Cerebellar cortex (tissue), 1 donor: ENCODE measurements at regions not wholly inside any gene's neighbourhood (a gene's known extent, or its start where the extent isn't known, plus 50 kb on each side); places are given as distances from the start of the nearest gene placed in this dataset.
"Not testable (repeated sequence)": the region's sequence is repeated elsewhere in the genome, so short reads cannot be mapped to it uniquely, and the experiment has no call there.

Experiments
- DNase-seq: peaks from one replicate; pipeline ENCODE4 v3.0.0-alpha.2; 2015; ENCODE audit warnings: low spot score

DNA sequence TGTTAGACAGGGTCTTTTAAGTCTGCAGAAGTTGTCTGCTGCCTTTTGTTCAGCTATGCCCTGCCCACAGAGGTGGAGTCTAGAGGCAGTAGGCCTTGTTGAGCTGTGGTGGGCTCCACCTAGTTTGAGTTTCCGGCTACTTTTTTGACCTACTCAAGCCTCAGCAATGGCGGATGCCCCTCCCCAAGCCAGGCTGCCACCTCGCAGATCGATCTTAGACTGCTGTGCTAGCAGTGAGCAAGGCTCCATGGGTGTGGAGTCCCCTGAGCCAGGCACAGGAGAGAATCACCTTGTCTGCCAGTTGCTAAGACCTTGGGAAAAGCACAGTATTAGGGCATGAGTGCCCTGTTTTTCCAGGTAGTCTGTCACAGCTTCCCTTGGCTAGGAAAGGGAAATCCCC lies 664.6 kb upstream of the DPPA4 start:
- not testable (repeated sequence) for DNase-seq

DNA sequence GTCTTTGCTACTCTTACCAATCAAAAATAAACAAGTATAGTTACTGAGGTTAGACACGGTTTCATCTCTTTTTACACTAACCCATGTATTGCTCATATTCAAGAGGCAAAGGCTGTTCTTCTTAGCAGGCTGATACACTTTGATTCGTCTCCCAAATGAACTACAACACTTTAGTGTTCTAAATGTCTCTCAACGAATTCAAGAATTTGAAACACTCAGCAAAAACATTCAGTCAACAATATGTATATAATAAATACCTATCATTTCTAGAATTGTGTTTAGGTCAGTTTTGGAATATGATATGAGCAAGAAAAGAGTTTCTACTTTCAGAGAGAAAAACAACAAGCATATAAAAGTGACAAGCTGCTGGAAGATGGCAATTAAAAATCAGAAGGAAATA lies 669.6 kb upstream of the DPPA4 start:
- DNase-seq = no peak

DNA sequence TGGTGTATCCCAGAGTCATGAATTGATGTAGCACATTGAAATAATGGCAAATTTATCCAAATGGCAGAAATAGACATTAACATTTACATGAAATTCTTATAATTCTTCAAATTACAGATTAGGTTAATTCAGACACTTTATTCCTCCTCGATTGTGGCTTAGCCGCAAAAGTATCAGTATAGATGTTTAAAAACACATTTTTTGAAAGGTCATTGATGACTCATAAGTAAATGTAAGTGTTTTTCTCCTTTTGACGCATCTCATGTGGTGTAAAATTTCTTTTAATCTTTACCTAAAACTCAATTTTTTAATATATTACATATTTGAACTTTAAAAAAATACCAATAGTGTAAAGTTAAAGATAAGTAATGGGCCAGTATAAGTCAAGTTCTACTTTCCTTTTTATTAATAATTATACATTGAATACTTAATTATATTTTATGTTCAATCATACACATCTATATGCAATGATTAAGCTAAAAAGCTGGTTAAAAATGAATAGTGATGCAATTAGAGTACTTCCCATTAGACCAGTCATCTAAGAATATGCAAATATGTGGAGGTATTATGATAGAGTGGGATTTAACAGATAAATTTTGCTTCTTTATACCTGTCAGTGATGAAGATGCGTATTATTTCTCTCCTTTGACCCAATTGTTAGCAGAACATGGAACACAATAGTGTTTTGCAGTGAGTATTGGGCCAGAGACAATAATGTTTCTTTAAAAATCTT lies 678.1 kb upstream of the DPPA4 start:
- no peak for DNase-seq

DNA sequence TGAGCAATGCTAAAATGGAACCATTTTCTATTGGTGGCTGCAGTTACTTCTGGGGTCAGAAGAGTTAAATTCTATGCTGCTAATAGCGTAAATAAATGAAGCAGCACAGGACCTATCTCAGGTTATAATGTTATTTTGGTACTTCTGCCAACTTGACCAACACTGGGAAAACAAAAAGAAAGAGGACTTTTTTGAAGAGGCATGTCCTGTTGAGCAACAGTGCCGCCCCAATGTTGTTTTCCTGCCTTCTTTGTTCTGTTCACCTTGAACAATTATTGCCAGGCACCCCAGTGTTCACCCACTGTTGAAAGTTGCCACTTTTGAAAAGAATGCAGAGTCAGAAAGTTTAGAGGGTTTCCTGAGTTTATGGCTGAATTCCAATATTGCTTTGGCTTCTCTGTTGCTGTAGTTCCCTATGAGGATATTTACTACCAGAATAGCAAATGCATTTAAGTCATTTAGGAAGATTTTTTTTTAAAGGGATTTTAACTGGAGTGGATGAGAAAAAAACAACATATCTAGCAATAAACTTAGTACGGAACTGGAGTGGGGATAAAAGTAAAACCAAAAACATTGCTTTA lies 679.0 kb upstream of the DPPA4 start:
- DNase-seq = no peak

DNA sequence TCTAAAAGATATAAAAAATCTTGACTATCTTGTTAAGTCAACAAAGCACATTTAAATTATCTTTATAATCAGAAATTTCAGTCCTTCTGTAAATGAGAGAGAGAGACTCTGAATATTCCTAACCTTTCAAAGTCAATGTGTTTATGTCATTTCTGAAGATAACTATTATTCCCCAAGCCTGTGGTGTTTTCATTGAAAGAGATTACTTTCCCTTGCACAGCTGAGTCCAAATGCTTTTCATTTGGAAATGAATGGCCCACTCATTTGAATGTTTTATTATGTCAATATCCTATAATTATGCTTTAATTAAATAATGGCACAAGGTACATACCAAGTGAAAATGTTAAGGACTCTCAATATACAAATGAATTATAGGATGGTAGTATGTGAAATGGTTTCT lies 680.0 kb upstream of the DPPA4 start:
- no peak for DNase-seq

DNA sequence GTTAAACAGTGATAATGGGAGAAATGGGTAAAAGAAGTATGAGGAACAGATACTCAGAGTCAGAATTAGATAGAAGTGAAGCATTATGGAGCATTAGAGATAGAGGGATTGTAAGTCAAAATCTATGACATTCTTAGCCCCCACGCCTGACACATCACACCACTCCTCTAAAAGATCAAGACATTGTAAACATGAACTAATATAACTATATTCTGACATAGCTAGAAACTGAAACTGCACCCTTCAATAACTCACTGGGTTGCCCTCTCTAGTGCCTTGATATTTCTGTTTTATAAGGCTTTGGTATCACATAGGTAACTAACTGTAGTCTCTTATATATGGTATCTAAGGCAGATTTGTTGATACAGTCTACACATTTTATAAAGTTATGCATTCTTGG lies 684.3 kb upstream of the DPPA4 start:
- DNase-seq = no peak

DNA sequence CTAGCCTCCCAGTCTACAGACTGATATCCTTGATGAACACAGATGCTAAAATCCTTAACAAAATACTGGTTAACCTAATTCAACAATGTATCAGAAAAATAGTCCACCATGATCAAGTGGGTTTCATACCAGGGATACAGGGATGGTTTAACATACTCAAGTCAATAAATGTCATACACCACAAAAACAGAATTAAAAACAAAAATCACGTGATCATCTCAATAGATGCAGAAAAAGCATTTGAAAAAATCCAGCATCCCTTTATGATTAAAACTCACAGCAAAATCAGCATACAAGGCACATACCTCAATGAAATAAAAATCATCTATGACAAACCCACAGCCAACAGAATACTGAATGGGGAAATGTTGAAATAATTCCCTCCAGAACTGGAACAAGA lies 685.7 kb upstream of the DPPA4 start:
- DNase-seq = not testable (repeated sequence)

DNA sequence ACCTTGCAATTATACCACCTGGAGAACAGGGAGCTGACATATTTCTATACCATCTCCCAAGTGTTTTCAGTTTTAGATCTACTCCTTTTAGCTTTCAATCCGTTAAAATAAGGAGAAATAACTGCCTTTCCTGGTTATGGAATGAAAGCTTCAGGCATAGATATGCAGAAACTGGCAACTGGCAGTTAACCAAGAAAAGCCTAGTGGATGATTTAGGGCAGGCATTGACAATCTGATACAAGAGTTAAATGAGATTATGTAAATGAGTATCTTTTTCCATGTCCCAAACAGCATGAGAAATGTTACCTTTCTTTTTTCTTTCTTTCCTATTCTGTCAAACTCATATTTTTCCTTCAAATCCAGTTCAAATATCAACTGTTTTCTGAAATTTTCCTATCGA lies 689.1 kb upstream of the DPPA4 start:
- DNase-seq = no peak

DNA sequence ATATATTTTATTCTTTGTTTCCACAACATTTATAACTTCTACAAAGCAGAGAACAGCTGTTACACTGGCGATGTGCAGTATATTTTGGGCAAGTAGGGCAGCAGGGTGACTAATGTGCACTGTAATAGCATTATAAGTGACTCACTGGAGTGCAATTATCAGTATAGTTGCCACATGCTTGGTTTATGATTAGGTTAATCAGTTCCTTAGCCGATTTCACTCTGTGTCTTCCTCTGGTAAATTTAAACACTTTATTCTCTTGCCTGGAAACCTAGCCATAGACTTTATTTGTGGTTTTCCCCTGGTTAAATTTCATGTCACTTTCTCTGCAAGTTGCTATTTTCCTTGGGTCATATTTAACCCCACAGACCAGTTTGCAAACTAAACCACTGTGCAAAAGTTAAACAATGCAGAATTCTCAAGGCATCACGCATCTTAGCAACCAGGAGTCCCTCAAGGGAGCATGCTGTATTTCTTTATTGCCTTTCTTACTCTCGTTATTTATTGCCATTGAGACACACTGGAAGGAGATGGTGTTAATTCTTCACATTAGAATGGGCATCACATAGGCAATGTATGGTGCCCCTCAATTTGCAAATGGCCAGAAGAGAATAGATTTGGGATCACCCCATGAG lies 690.2 kb upstream of the DPPA4 start:
- no peak for DNase-seq

DNA sequence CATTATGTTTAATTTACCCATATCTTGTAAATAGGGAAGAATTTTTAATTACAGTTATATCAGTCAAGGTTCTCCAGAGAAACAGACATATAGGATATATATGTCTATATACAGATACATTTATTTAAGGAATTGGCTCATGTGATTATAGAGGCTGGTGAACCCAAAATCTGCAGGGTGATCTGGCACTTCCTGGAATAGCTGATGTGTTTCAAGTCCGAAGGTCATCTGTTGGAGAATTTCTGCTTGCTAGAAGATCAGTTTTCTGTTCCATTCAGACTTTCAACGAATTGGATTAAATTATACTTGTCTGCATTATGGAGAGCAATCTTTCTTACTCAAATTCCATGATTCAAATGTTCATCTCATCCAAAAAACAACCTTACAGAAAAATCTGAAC lies 694.6 kb upstream of the DPPA4 start:
- DNase-seq = no peak

DNA sequence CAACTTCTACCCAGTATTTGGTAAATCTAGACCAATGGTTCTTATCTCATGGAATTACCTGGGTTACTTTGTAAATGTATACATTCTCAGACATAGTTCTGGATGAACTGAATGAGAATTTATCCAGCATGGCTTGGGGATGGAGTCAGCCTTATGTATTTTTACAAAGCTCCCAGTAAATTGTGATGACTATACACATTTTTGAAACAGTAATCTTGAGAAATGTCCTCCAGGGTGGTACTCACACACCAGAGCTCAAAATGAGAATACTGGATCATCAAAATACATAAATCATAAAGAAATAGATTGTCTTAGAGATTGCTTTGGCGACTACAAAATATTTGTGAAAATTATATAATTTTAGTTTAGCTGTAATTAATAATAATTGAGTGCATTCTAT lies 722.1 kb upstream of the DPPA4 start:
- DNase-seq = no peak

DNA sequence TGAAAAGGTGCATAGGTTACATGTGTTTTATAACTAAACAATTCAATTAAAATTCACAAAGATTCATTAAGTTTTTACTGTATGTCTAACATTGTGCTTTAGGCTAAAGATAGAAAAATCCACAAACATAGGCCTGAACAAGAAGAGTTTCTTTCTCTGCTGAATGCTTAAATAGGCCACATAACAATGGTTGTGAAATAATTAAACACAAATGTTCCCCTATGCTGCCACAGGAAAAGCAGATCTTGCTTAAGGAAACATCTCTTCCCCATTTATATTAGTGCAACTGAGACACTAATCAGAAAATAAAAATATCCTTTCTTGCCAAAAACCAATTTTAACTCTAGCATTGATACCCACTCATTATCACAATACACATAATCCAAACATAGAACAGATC lies 725.4 kb upstream of the DPPA4 start:
- no peak for DNase-seq

DNA sequence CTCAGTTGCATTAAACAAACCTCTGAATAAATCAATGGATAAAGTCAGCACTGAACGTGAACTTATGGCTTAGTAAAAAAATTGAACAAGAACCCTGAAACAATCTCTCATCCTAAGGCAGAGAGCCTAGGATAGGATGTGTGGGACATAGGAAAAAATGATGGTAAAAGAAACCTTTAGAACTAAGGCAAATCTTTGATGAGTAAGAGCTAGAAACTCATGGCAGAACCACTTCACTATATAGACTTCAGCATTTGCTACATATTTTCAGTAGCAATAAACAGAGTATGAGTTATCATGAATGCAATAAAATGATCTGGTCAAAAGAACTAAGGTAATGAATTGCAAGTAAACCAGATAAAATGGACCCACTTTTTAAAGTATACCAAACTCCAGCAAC lies 725.8 kb upstream of the DPPA4 start:
- no peak for DNase-seq

DNA sequence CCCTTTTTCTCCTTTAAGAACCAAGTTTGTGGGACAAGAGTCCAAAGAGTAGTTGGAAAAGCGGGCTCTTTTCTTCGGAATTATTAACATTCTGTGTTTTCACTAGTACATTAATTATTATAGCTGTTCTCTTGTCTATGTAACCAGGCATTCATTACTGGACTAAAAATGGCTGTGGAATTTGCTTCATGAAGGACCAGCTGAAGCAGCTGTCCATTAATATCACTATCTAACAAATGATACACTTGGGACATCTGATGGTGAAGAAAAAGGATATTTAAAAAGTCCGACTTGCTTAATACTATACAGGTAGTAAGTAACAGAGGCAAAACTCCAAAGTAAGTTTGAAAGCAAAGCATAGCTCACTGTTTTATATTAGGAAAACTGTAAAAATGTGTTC lies 728.9 kb upstream of the DPPA4 start:
- DNase-seq = no peak

DNA sequence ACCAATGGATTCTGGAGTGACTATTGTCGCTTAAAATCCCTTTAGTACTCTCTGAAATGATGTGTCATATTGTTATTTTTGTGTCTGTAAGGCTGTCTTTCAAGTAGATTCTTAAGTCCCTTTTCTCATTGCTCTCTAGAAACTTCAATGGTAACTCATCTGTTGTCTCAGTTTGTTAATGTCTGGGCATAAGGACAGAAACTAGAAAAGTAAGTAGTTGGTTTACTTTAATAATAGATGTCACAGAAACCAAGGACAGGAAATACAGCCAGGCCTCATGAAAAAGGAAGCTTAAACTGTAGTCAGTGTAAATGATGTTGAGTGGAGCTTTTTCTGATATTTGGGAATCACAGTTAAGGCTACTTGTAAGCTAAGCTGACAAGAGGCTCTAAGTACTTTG lies 730.2 kb upstream of the DPPA4 start:
- DNase-seq = no peak

DNA sequence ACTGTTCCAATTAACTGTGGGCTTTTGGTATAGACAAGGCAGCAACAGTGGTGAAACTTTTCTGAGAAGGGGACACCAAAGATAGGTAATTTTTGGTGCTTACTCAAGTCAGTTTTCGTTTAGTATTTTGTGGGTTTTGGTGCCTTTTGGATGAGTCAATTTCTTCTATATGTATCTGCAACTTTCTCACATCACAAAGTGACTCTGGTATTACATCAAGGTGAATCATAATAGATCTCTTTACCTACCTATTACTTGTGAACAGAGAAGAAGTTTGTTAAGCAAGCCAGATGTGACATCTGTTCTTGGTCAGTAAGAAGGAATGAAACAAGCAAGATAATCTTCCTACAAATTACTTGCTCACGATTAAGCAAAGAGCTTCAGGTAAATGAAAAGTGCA lies 732.4 kb upstream of the DPPA4 start:
- no peak for DNase-seq

DNA sequence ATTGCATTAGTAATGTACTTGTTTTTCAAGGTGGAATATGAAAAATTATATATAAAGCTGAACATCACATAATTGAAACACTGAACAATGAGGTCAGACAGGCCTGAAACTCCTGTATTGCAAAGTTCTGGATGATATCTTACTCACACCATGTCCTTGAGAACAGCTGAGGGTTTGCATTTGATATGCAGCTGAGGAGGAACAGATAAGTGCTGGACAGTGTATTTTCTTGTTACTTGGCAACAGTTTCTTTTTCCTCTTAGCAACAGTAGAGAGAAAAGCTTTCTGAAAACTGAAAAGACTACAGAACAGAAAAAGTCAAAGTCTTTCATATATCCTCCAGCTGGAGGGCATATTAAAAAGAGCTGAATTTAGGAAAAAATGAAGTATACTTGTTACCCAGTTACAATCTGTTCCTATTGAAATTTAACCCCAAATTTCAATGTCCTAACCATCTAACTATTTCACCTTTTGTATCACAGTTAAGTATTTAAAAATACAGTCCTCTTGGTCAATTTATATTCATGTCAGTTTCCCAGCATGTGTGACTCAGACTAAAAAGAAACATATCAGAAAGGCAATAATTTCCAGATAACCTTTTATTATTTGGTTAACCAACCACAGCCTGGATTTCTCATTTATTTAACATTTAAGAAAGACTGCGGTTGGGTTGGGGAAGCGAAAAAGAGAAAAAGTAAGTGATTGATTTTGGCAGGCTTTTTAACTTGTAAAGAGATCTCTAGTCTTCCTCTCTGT lies 733.0 kb upstream of the DPPA4 start:
- no peak for DNase-seq

DNA sequence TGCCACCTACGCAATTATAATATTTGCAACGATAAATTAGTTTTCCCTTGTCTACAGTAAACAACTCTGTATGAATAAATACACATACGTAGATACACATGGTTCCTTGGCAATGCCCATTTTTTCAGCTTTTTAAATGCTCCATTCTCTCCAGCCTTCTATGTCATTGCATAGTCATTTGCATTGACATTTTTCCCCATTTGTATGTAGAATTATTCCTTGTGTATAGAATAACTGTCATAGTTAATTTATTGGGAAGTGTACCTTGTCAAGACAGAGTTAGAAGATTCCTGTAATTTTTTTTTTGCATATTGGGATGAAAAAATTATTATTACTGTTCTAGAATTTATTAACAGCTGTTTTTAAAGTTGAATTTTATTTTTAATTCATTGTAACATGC lies 736.7 kb upstream of the DPPA4 start:
- no peak for DNase-seq

DNA sequence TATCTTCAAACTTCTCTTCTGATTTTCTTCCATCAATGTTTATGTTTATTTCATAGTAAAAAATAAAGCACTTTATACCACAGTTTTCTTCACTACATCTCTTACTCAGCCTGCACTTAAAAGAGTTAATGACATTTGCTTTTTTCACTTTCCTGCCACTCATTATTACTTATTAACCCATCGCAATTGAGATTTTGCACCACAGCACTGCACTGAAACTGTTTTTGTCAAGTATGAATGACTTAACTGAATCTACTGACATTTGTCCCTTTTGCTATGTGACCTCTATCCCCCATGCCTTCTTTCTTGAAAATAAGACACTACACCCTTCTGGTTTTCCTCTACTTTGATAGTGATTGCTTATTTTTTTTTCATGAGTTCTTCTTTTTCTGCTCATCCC lies 739.7 kb upstream of the DPPA4 start:
- DNase-seq = no peak

DNA sequence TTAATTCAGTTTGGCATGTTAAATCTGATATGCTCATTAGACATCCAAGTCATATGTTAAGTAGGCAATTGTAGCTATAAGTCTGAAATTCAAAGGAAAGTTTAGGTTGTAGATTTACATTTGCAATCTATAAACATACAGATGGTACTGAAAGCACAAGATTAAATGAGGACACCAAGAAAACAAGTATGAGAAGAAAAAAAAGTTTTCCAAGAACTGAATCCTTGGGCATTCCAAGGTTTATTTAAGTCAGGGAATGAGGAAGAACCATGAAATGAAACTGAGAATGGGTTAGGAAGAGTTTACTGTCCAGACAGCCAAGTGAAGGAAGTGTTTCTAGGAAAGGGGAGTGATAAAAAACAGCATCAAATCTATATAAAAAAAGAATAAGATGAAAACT lies 756.1 kb upstream of the DPPA4 start:
- no peak for DNase-seq

DNA sequence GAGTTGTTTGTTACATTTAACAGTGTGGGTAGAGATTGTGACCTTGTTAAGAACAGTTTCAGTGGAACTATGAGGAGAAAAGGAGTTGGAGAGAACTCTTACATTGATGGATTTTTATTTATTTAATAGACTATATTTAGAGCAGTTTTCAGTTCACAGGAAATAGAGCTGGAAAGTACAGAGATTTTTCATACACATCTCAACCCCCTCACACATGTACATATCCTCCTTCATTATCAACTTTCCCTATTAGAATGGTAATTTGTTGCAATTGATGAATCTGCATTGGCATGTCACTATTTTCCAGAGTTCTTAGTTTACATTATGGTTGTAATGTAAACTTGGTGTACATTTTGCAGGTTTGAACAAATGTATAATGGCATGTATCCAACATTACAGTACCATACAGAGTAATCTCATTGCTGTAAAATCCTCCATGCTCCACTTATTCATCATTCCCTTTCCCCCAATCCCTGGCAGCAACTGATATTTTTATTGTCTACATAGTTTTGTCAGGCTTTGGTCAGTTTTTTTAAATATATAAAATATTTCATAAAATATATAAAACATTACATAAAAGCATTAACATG lies 756.6 kb upstream of the DPPA4 start:
- no peak for DNase-seq

DNA sequence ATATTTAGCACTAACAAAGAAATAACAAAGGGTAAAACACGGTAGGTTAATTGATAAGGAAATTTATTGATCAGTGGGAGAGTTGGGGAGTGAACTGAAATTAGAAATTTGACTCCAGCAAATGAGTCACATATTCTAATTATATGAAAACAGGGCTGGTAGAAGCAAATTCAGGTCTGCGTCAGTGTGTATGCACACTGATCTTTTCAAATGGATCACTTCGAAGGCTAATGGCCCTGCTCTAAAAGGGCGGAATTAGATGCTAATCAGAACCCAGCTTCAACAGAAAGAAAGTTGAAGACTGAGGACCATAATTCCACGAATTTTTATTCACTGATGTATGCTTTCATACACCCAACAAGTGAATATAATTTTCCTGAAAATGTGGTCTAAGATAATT lies 762.4 kb upstream of the DPPA4 start:
- no peak for DNase-seq

DNA sequence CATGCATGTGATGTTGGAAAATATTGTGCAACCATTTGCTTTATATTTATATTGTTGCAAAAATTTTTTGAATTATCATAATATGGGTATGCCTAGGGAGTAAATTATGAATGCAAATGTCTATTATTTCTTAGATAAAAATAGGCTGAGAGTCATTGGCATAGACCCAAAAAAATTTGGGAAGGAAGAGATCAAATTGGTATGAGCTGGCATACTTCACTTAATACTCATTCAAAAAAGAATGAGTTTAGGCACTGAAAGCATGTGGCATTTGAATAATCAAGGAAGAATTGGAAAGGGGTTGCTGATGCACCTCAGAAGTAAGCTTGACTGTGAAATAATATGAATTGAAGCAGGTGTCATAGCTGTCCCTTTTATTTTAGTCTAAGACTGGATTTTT lies 764.0 kb upstream of the DPPA4 start:
- DNase-seq = no peak
